ENCODE measurements at regions not wholly inside any gene's neighbourhood (a gene's known extent, or its start where the extent isn't known, plus 50 kb on each side); places are given as distances from the start of the nearest gene placed in this dataset.

GRCh38 chr12:127656266-127656665 is 610.7 kb upstream of the TMEM132C start:
- Histone ChIP-seq H3K4me1 (ENCODE audit: control insufficient read depth, insufficient read depth, low read length) (no peaks in the 10 kb centered on the region), H3K9ac (ENCODE audit: control insufficient read depth, insufficient read depth, low read length) (no peak overlapping the region), H3K4me3 (no peak overlapping the region), H2AFZ (ENCODE audit: control insufficient read depth, low read depth, low read length) (no peak overlapping the region), H3K79me2 (ENCODE audit: control insufficient read depth, insufficient read depth, low read length) (no peaks in the 10 kb centered on the region), H3K4me2 (ENCODE audit: control insufficient read depth, insufficient read depth) (no peak overlapping the region), H3K36me3 (ENCODE audit: control insufficient read depth in 2 of 2, insufficient read depth in 2 of 2, low read length in 1 of 2) (no peaks in the 10 kb centered on the region), H4K20me1 (ENCODE audit: control insufficient read depth, insufficient read depth) (no peaks in the 10 kb centered on the region), H3K27me3 (replicated peaks in 1 of 2; ENCODE audit: control insufficient read depth in 2 of 2, insufficient read depth in 2 of 2, low read length in 1 of 2) (no peaks in the 10 kb centered on the region), H3K27ac (ENCODE audit: control insufficient read depth, insufficient read depth) (no peak overlapping the region), H3K9me3 (replicated peaks; ENCODE audit: control insufficient read depth, insufficient read depth, low read length) (no peaks in the 10 kb centered on the region; the same call in 2 of the 3 replicates)
- WGBS (ENCODE audit: insufficient coverage, insufficient replicate concordance, low lambda C conversion rate, missing lambda C conversion rate) = 26% methylated on average over 3 of the region's 3 CpGs
- ChIA-PET CTCF (no interaction called here), POLR2A (no interaction called here), SMC1A (ENCODE audit: uncharacterized antibody, unreplicated experiment) (no interaction called here), RAD21 (ENCODE audit: unreplicated experiment) (no interaction called here)
- no peak for ATAC-seq
- TF ChIP-seq CBFB (IDR thresholded peaks at IDR 0.05; ENCODE audit: low read depth) (no peak), ZBED1 (IDR thresholded peaks at IDR 0.05; ENCODE audit: borderline replicate concordance) (no peak), IRF4 (IDR thresholded peaks at IDR 0.05; ENCODE audit: low read depth, low read length) (no peak), YBX1 (IDR thresholded peaks at IDR 0.05) (no peak), IRF3 (IDR thresholded peaks at IDR 0.05) (no peak), TBL1XR1 (IDR thresholded peaks at IDR 0.05; ENCODE audit: low read depth, low read length) (no peak), NFIC (IDR thresholded peaks at IDR 0.05; ENCODE audit: low read depth, low read length) (no peak), TAF1 (IDR thresholded peaks at IDR 0.05; ENCODE audit: borderline replicate concordance, low read depth, low read length) (no peak), ZNF622 (IDR thresholded peaks at IDR 0.05) (no peak), ASH2L (IDR thresholded peaks at IDR 0.05; ENCODE audit: borderline replicate concordance, low read depth) (no peak), CEBPZ (IDR thresholded peaks at IDR 0.05; ENCODE audit: low read depth, low read length) (no peak), ZZZ3 (IDR thresholded peaks at IDR 0.05; ENCODE audit: control insufficient read depth, insufficient read length, low read depth) (no peak), TARDBP (IDR thresholded peaks at IDR 0.05; ENCODE audit: borderline replicate concordance) (no peak), KDM1A (IDR thresholded peaks at IDR 0.05; ENCODE audit: borderline replicate concordance) (no peak), RCOR1 (conservative IDR thresholded peaks at IDR 0.05; ENCODE audit: low read depth, low read length) (no peak), RB1 (IDR thresholded peaks at IDR 0.05; ENCODE audit: borderline replicate concordance) (no peak), TCF12 (IDR thresholded peaks at IDR 0.05; ENCODE audit: low read depth, low read length) (no peak)
- in situ Hi-C loops (cut with MboI) (no loop called here), intact Hi-C loops (cut with micrococcal nuclease; ENCODE audit: unreplicated experiment) (no loop called here)
- no peak for DNase-seq (ENCODE audit: low read depth, low spot score)
- BruUV-seq (replicated peaks) = no TSS peak
- FAIRE-seq = no peak
